Activated naive CD8-positive, alpha-beta T cell treated with anti-CD3 and anti-CD28 coated beads, Interleukin-2, amount 50 U/mL, for 16 hours (primary cell): ENCODE measurements at regions not wholly inside any gene's neighbourhood (a gene's known extent, or its start where the extent isn't known, plus 50 kb on each side); places are given as distances from the start of the nearest gene placed in this dataset.

ENCODE experiments used
- DNase-seq: peaks from one replicate; pipeline ENCODE4 v3.0.0-alpha.2; 2020; ENCODE audit warnings: low read depth, low spot score

GRCh38 chr4:184310171-184310567 is 92.5 kb upstream of the ENPP6 start:
- DNase-seq = no peak

- DNase-seq = no peak
These were observed 91.8 kb upstream of the ENPP6 start for GRCh38 chr4:184309241-184310170.

- DNase-seq = no peak
These were observed 89.3 kb upstream of the ENPP6 start for GRCh38 chr4:184306949-184307348.

GRCh38 chr4:184306470-184306869 is 88.8 kb upstream of the ENPP6 start:
- DNase-seq = no peak

GRCh38 chr4:184300816-184301215 is 83.1 kb upstream of the ENPP6 start:
- no peak for DNase-seq

GRCh38 chr4:184298254-184298653 is 80.6 kb upstream of the ENPP6 start:
- no peak for DNase-seq

- no peak for DNase-seq
These were observed 77.5 kb upstream of the ENPP6 start for GRCh38 chr4:184295206-184295605.

- no peak for DNase-seq
These were observed 77.0 kb upstream of the ENPP6 start for GRCh38 chr4:184294606-184295133.

GRCh38 chr4:184293552-184293951 is 75.9 kb upstream of the ENPP6 start:
- DNase-seq = no peak

GRCh38 chr4:184292877-184293276 is 75.2 kb upstream of the ENPP6 start:
- no peak for DNase-seq

- no peak for DNase-seq
These were observed 74.8 kb upstream of the ENPP6 start for GRCh38 chr4:184292465-184292867.

- no peak for DNase-seq
These were observed 71.5 kb upstream of the ENPP6 start for GRCh38 chr4:184289179-184289535.

GRCh38 chr4:184288451-184289178 is 70.9 kb upstream of the ENPP6 start:
- DNase-seq = no peak

GRCh38 chr4:184287697-184288255 is 70.1 kb upstream of the ENPP6 start:
- no peak for DNase-seq

GRCh38 chr4:184286358-184286757 is 68.7 kb upstream of the ENPP6 start:
- no peak for DNase-seq

GRCh38 chr4:184284742-184285141 is 67.1 kb upstream of the ENPP6 start:
- DNase-seq = no peak

GRCh38 chr4:184284336-184284690 is 66.6 kb upstream of the ENPP6 start:
- DNase-seq = no peak

GRCh38 chr4:184283659-184284335 is 66.1 kb upstream of the ENPP6 start:
- DNase-seq = no peak

- DNase-seq = no peak
These were observed 65.4 kb upstream of the ENPP6 start for GRCh38 chr4:184282895-184283654.

GRCh38 chr4:184282251-184282713 is 64.6 kb upstream of the ENPP6 start:
- no peak for DNase-seq
